ENCODE measurements at regions not wholly inside any gene's neighbourhood (a gene's known extent, or its start where the extent isn't known, plus 50 kb on each side); places are given as distances from the start of the nearest gene placed in this dataset.
"Not testable (repeated sequence)": the region's sequence is repeated elsewhere in the genome, so short reads cannot be mapped to it uniquely, and the experiment has no call there.

- no peak for DNase-seq
Measured at GRCh38 chr3:153621953-153622352, 459.9 kb downstream of the RAP2B start.

- DNase-seq, result no peak
Measured at GRCh38 chr3:153623834-153624233, 461.8 kb downstream of the RAP2B start.

- no peak for DNase-seq
Measured at GRCh38 chr3:153624310-153625030, 462.4 kb downstream of the RAP2B start.

GRCh38 chr3:153625506-153625905, 463.5 kb downstream of the RAP2B start:
- DNase-seq, result no peak

- DNase-seq, result no peak
Measured at GRCh38 chr3:153626158-153626557, 464.1 kb downstream of the RAP2B start.

DNA sequence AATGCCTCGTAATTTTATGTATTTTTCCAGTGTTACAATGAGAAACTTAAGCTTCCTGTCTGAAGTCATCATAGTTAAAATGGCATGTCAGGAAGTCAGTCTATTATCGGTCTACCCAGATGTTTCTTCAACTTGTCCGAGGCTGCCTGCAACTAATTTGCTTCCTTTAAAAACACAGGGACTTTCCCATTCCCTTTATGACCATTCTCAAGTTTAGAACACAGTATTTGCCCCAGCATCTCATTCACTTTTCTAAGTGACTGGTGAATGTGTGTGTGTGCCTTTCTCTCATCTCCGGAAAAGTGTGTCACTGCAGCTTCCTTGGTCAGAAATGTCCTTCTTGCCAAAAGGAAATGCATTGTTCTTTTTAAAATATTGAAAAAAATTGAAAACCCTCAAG, 466.6 kb downstream of the RAP2B start:
- DNase-seq, result no peak

DNA sequence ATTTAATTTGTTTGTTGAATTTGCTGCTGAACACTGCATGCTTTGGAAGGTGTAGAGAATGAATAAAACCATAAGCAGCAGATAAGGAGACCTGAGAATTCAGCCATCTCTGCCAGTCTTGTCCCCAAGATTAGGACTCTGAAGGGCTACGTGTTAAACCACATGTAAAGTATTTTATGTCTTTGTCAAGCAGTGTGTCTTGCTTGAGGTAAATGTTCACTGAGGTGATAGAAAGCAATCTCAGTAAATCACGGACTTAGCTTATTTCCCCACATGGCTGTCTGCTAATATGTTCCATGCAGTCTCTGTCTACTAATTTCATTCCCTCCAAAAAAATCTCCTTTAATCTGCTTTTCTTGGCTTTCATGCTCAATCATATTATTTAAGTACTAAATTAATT, 467.1 kb downstream of the RAP2B start:
- DNase-seq, result no peak

DNA sequence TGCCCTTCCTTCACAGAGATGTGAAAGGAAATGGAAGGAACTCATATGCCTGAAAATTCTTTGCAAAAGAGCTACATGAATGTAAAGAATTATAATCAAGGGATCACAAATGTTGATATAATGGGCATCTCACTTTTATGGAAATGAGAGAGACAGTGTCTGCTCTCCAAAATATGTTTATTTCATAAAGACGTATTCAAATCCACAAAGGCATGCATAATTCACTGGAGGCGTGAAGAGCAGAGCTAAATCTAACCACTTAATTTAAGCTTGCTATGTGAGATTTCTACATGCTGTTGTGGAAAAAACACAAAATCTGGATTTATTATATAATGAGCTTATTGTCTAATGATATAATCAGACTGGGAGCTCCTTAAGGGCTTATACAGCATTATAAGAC, 469.1 kb downstream of the RAP2B start:
- DNase-seq, result no peak

DNA sequence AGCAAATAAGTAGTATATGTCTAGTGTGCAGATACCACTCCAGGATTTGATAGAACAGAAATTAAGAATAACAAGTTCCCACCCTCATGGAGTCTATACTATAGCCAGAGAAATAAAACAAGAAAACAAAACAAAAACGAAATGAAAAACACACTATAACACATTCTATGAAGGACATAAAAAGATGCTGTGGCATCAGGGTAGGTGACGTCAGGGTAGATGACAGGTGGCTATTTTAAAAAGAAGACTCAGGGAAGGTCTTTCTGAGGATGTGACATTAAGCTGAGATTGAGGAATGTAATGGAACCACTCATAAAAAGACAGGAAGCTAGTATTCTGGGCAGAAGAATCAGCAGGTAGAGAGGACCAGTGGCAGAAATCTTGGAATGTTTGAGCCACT, 469.6 kb downstream of the RAP2B start:
- no peak for DNase-seq

- DNase-seq, result no peak
Measured at GRCh38 chr3:153633407-153633806, 471.4 kb downstream of the RAP2B start.

- DNase-seq, result no peak
Measured at GRCh38 chr3:153634683-153635082, 472.7 kb downstream of the RAP2B start.

- no peak for DNase-seq
Measured at GRCh38 chr3:153639631-153640030, 477.6 kb downstream of the RAP2B start.

DNA sequence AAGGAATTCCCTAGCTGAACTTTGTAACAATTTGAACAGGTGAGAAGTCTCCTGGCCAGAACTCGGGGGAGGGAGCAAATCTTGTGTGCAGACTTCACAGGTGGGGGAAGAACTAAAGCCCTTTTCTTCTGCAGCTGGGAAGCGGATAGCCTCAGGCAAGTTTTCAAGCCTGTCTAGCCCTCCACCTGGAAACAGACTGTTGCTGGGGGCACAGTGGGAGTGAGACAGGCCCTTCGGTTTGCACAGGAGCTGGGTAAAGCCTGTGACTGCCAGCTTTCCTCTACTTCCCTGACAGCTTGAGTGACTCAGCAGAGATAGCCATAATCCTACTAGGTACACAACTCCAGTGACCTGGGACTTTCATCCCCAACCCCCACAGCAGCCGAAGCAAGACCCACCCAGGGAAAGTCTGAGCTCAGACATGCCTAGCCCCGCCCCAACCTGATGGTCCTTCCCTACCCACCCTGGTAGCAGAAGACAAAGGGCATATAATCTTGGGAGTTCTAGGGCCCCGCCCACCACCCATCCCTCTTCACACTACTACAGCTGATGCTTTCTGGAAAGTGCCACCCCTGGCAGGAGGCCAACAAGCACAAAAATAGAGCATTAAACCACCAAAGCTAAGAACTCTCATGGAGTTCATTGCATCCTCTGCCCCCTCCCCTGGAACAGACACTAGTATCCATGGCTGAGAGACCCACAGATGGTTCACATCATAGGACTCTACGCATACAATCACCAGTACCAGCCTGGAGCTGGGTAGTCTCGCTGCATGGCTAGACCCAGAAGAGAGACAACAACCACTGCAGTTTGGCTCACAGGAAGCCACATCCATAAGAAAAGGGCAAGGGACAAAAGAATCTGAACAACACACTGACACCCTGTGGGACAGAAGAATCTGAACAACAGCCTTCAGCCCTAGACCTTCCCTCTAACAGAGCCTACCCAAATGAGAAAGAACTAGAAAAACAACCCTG, 479.0 kb downstream of the RAP2B start:
- DNase-seq, result no peak

GRCh38 chr3:153642576-153642975, 478.6 kb upstream of the ARHGEF26 start:
- DNase-seq, result not testable (repeated sequence)

DNA sequence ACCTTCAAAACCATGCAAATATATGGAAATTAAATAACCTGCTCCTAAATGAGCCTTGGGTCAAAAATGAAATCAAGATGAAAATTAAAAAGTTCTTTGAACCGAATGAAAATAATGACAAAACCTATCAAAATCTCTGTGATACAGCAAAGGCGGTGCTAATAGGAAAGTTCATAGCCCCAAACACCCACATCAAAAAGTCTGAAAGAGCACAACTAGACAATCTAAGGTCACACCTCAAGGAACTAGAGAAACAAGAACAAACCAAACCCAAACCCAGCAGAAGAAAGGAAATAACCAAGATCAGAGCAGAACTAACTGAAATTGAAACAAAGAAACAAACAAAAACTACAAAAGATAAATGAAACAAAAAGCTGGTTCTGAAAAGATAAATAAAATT, 477.7 kb upstream of the ARHGEF26 start:
- not testable (repeated sequence) for DNase-seq

DNA sequence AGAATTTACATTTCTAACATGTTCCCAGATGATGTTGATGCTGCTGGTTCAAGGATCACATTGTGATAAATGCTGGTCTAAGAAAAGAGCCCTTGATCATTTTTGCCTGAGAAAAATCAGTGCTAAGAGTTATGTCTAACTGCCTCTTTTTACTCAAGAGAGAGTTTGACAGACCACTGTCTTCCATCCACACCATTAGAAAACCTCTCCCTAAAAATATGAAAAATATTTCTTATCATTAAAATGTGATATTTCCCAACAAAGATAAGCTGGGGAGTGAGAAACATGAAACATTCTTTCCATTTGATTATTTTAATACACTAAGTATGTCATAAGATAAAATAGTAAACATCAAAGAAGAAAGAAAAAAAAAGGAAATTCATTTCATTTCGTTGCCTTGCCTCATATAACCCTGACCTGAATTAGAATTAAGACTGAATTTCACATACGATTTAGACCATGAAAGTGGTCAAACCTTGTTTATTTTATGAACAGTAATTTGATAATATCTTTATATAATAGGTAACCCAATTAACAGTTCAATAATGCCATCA, 471.8 kb upstream of the ARHGEF26 start:
- DNase-seq, result no peak

DNA sequence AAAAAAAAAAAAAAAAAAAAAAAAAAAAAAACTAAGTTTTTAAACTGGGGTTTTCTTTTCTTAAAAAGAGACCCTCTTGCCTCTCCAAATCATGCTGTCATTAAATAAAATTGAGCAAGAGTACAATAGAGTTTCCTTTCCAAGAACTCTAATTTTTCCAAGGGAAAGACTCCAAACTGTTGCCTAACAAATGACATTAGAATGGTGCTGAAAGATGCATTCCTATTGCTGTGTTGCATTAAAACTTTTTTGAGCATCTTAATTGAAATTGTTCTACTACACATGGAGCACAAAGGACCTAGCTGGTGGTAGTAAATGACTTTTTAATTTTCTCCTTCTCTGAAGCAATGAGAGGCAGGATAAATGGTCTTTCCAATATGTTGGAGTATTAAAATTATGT, 469.1 kb upstream of the ARHGEF26 start:
- no peak for DNase-seq

DNA sequence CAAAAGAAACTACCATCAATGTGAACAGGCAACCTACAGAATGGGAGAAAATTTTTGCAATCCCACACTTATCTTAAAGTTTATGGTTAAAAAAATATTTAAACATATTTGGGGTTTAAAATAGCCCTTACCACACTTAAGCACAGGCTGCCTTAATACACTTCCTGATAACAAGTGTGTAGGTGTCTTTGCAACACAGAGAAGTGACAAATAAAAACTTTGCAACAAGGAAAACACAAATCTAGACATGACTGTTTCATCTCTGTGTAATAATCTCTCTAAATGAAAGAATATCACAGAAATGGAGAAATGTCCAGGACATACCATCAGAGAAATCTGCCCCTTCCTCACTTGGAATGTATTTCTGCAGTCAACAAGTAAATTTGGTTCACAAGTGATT, 464.1 kb upstream of the ARHGEF26 start:
- no peak for DNase-seq

GRCh38 chr3:153657461-153657860, 463.7 kb upstream of the ARHGEF26 start:
- no peak for DNase-seq

GRCh38 chr3:153658136-153658535, 463.1 kb upstream of the ARHGEF26 start:
- no peak for DNase-seq

DNA sequence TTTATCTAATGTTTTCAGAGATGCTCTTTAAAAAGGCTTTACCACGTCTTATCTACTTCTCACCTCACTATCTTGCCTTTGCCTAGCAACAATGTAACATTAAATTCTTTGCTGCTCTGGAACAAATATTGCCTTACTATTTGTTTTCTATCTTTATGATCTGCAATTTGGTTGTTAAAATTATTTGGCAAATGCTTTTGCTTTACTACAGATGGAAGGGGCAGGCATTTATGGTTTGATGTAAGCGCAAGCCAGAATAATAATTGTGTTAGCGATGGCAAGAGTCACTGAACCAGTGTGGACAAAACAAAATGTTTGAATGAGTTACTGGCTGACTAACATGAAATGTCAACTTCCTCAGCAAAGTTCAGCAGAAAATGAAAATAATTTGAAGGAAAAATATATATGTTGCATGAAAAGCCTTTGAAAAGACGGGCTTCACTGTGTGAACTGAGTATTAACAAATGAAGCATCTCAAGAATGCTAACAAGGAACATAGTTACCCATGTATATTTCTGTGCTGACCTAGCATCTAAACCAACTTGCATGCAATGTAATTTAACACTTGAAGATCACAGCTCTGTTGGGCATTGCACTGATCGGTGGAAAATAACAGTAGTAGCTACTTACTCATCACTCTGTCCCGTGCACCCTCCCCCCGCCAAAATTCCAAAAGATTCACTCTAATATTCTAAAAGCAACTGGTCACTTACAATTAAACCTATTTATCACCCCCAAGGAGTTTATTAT, 454.0 kb upstream of the ARHGEF26 start:
- DNase-seq, result no peak

DNA sequence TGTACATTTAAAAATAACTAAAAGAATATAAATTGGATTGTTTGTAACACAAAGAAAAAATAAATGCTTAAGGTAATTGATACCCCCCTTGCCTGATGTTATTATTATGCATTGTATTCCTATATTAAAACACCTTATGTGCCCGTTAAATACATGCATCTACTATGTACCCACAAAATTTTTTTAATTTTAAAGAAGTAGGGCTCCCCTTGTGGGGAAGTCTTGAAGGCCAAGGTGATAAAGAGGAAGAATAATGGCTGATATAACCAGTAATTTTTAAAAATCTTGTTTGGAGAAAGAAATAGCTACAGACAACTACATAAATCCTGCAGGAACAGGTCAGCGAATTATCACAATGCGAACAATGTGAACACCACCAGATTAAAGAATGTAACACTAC, 451.7 kb upstream of the ARHGEF26 start:
- DNase-seq, result no peak

GRCh38 chr3:153670577-153670976, 450.6 kb upstream of the ARHGEF26 start:
- DNase-seq, result no peak
